HL-60 (cell line): ENCODE measurements at regions not wholly inside any gene's neighbourhood (a gene's known extent, or its start where the extent isn't known, plus 50 kb on each side); places are given as distances from the start of the nearest gene placed in this dataset.

ENCODE experiments used
- DNase-seq, 2 experiments: peaks; one replicate each; pipeline ENCODE4 v3.0.0-alpha.2; 2010 to 2020; ENCODE audit warnings: low read depth in 1 of 2, low spot score in 1 of 2
- H3K27ac ChIP-seq: fragments of 250-450 bp; sonication (Bioruptor Pico); replicated peaks from 2 replicates; pipeline ENCODE4 v1.5.1; 2020; ENCODE audit warnings: mild to moderate bottlenecking, moderate library complexity
- H3K27me3 ChIP-seq: fragments of 250-450 bp; sonication (Bioruptor Pico); 2 replicates; pipeline ENCODE4 v1.5.1; 2021; ENCODE audit warnings: mild to moderate bottlenecking, moderate library complexity; ENCODE audit not compliant: insufficient read depth, poor library complexity, severe bottlenecking
- H3K4me3 ChIP-seq: replicated peaks from 2 replicates; pipeline ENCODE4 v1.5.1; 2011; ENCODE audit warnings: mild to moderate bottlenecking, control low read depth, low read length; ENCODE audit not compliant: insufficient read depth
- GABPA ChIP-seq: IDR thresholded peaks from 2 replicates; pipeline ENCODE4 v1.6.1; 2012; ENCODE audit warnings: low read depth
- POLR2AphosphoS5 ChIP-seq: IDR thresholded peaks from 2 replicates; pipeline ENCODE4 v1.6.1; 2012; ENCODE audit warnings: low read depth
- REST ChIP-seq: IDR thresholded peaks from 2 replicates; pipeline ENCODE4 v1.6.1; 2012; ENCODE audit warnings: low read depth; ENCODE audit not compliant: insufficient replicate concordance
- SPI1 ChIP-seq: IDR thresholded peaks from 2 replicates; pipeline ENCODE4 v1.6.1; 2012; ENCODE audit warnings: low read depth, mild to moderate bottlenecking, borderline replicate concordance
- TF ChIP-seq, protein P1 (sequence below): IDR thresholded peaks from one replicate; pipeline ENCODE4 v1.5.1; 2011; ENCODE audit warnings: low read length, control low read depth, inconsistent platforms; ENCODE audit not compliant: insufficient read depth

GRCh38 chr4:108320061-108320460, 151.3 kb upstream of the LEF1 start:
- no peak for TF ChIP-seq GABPA
- TF ChIP-seq REST: no peak
- TF ChIP-seq POLR2AphosphoS5: no peak
- no peak for TF ChIP-seq SPI1
- TF ChIP-seq, protein P1, sequence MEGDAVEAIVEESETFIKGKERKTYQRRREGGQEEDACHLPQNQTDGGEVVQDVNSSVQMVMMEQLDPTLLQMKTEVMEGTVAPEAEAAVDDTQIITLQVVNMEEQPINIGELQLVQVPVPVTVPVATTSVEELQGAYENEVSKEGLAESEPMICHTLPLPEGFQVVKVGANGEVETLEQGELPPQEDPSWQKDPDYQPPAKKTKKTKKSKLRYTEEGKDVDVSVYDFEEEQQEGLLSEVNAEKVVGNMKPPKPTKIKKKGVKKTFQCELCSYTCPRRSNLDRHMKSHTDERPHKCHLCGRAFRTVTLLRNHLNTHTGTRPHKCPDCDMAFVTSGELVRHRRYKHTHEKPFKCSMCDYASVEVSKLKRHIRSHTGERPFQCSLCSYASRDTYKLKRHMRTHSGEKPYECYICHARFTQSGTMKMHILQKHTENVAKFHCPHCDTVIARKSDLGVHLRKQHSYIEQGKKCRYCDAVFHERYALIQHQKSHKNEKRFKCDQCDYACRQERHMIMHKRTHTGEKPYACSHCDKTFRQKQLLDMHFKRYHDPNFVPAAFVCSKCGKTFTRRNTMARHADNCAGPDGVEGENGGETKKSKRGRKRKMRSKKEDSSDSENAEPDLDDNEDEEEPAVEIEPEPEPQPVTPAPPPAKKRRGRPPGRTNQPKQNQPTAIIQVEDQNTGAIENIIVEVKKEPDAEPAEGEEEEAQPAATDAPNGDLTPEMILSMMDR: no peak
- Histone ChIP-seq H3K27ac (no peak overlapping the region), H3K4me3 (no peak overlapping the region), H3K27me3 (no peaks in the 10 kb centered on the region)
- DNase-seq: no peak

GRCh38 chr4:108317377-108317776, 148.6 kb upstream of the LEF1 start:
- no peak overlapping the region for H3K27ac ChIP-seq
- TF ChIP-seq, protein P1: no peak
- TF ChIP-seq REST (no peak), GABPA (no peak), POLR2AphosphoS5 (no peak), SPI1 (no peak)
- H3K27me3 ChIP-seq: no peaks in the 10 kb centered on the region
- DNase-seq: no peak
- H3K4me3 ChIP-seq: no peak overlapping the region

DNA sequence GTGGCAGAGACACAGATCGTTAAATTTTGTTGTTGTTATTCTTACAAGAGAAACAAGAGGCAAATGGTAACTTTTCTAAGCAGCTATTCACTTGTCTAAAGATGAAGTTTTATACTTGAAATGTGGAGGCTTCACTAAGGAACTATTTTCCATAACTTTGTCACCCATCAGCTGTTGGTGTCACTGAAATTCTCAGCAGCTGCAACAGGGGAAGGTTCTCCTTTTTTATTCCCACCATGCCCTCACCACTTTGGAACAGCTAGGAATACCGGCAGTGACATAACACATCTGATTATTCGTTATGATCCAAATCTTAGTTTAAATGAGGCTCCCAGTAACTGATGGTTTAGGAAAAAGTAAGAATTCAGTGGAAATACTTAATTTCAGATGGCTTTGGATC, 147.0 kb upstream of the LEF1 start:
- Histone ChIP-seq H3K27me3 (no peaks in the 10 kb centered on the region), H3K27ac (no peak overlapping the region), H3K4me3 (no peak overlapping the region)
- TF ChIP-seq REST: no peak
- no peak for TF ChIP-seq POLR2AphosphoS5
- no peak for TF ChIP-seq GABPA
- TF ChIP-seq, protein P1: no peak
- no peak for TF ChIP-seq SPI1
- no peak for DNase-seq
